HCT116 (cell line): ENCODE measurements at regions not wholly inside any gene's neighbourhood (a gene's known extent, or its start where the extent isn't known, plus 50 kb on each side); places are given as distances from the start of the nearest gene placed in this dataset.

Experiments
- ATAC-seq: fragments of 200-7000 bp; cut with Tn5 transposase; 2 replicates; pipeline ENCODE4 v1.9.1; 2020; ENCODE audit warnings: mild to moderate bottlenecking, moderate library complexity
- BruUV-seq: library from RNA; stranded (reverse); fragments of 400-500 nt; replicated peaks from 2 replicates; lab custom pipeline; 2021; lab: Mats Ljungman, UMichigan
- CTCF ChIA-PET: fragments of 300-600 bp; sonication (Branson Sonifier 250); formaldehyde crosslinking; loops from one replicate; lab custom pipeline; 2021; ENCODE audit warnings: antibody characterized with exemption; lab: Charles Lee
- POLR2A ChIA-PET: fragments of 300-600, 350-600 bp; sonication (Branson Sonifier 250); formaldehyde crosslinking; loops from one replicate; lab custom pipeline; 2021; ENCODE audit warnings: antibody characterized with exemption; lab: Charles Lee
- RAD21 ChIA-PET, 2 experiments: fragments of 300-600 bp; sonication (Branson Sonifier 250); formaldehyde crosslinking; loops; one replicate each; lab custom pipeline; 2023; ENCODE audit warnings: low total read pairs in 2 of 2; ENCODE audit not compliant: uncharacterized antibody in 2 of 2, unreplicated experiment in 2 of 2, low non-redundant PET in 1 of 2; lab: Charles Lee
- DNase-seq: peaks from one replicate; pipeline ENCODE4 v3.0.0-alpha.2; 2010; ENCODE audit warnings: low read depth, low spot score
- H2AFZ ChIP-seq: fragments of 200-600 bp; shearing (Covaris generic), sonication (generic); 2 replicates; pipeline ENCODE4 v1.6.1; 2017; ENCODE audit warnings: low read depth, mixed run types, mixed read lengths, antibody characterized with exemption, low read length; ENCODE audit not compliant: poor library complexity, severe bottlenecking
- H3K27ac ChIP-seq: 2 replicates; pipeline ENCODE4 v1.5.1; 2012; ENCODE audit warnings: low read depth, low read length
- H3K27me3 ChIP-seq: fragments of 200-600 bp; sonication (generic); 2 replicates; pipeline ENCODE4 v1.6.1; 2016; ENCODE audit warnings: mixed run types, low read length, mixed read lengths; ENCODE audit not compliant: insufficient read depth
- H3K36me3 ChIP-seq, 2 experiments: fragments of 200-500 bp in 1 of 2; fragments of 200-600 bp in 1 of 2; sonication (Bioruptor generic) in 1 of 2; sonication (generic) in 1 of 2; 2 replicates each; pipeline versions ENCODE4 v1.5.1 to v1.6.1; 2014 to 2016; ENCODE audit warnings: low read length in 2 of 2, inconsistent platforms in 1 of 2, mixed read lengths in 1 of 2, mixed run types in 1 of 2; ENCODE audit not compliant: insufficient read depth in 2 of 2, control insufficient read depth in 1 of 2
- H3K4me1 ChIP-seq, 2 experiments: fragments of 200-600 bp in 1 of 2; sonication (generic) in 1 of 2; 2 replicates each; pipeline versions ENCODE4 v1.5.1 to v1.6.1; 2012 to 2017; ENCODE audit warnings: low read length in 2 of 2, inconsistent platforms in 1 of 2, mild to moderate bottlenecking in 1 of 2, mixed read lengths in 1 of 2, mixed run types in 1 of 2, moderate library complexity in 1 of 2; ENCODE audit not compliant: insufficient read depth in 2 of 2, control insufficient read depth in 1 of 2
- H3K4me2 ChIP-seq: fragments of 200-600 bp; sonication (generic); 2 replicates; pipeline ENCODE4 v1.6.1; 2017; ENCODE audit warnings: mixed run types, low read length, mixed read lengths
- H3K4me3 ChIP-seq, 2 experiments: fragments of 200-600 bp in 1 of 2; sonication (generic) in 1 of 2; replicated peaks in 1 of 2; 2 replicates each; pipeline ENCODE4 v1.5.1; 2011 to 2016; ENCODE audit warnings: low read length in 2 of 2, control low read depth in 1 of 2, low read depth in 1 of 2, mild to moderate bottlenecking in 1 of 2, mixed read lengths in 1 of 2, mixed run types in 1 of 2
- H3K79me2 ChIP-seq: fragments of 200-600 bp; sonication (generic); 2 replicates; pipeline ENCODE4 v1.6.1; 2017; ENCODE audit warnings: mild to moderate bottlenecking, mixed run types, low read length, moderate library complexity, mixed read lengths; ENCODE audit not compliant: insufficient read depth
- H3K9ac ChIP-seq: fragments of 200-600 bp; sonication (generic); 2 replicates; pipeline ENCODE4 v1.6.1; 2016; ENCODE audit warnings: low read length, mixed read lengths
- H3K9me2 ChIP-seq: fragments of 200-600 bp; sonication (generic), shearing (Covaris generic); 2 replicates; pipeline ENCODE4 v1.6.1; 2017; ENCODE audit warnings: mixed run types, mild to moderate bottlenecking, moderate library complexity; ENCODE audit not compliant: insufficient read depth
- H3K9me3 ChIP-seq, 2 experiments: fragments of 200-500 bp in 1 of 2; fragments of 200-600 bp in 1 of 2; sonication (Bioruptor generic) in 1 of 2; sonication (generic) in 1 of 2; 2 replicates each; pipeline ENCODE4 v1.6.1; 2014 to 2017; ENCODE audit warnings: low read length in 2 of 2, mixed read lengths in 2 of 2, inconsistent platforms in 1 of 2, low read depth in 1 of 2, mild to moderate bottlenecking in 1 of 2, mixed run types in 1 of 2, moderate library complexity in 1 of 2; ENCODE audit not compliant: control insufficient read depth in 1 of 2, insufficient read depth in 1 of 2
- H4K20me1 ChIP-seq: fragments of 200-600 bp; sonication (generic), shearing (Covaris generic); 2 replicates; pipeline ENCODE4 v1.6.1; 2017; ENCODE audit warnings: mixed run types, mild to moderate bottlenecking, moderate library complexity; ENCODE audit not compliant: insufficient read depth
- CEBPB ChIP-seq: IDR thresholded peaks from 2 replicates; pipeline ENCODE4 v1.6.1; 2012; ENCODE audit warnings: low read depth
- CTCF ChIP-seq, 3 experiments: fragments of 200-600 bp in 1 of 3; sonication (generic) in 1 of 3; IDR thresholded peaks in 2 of 3; conservative IDR thresholded peaks in 1 of 3; 2 replicates each; pipeline ENCODE4 v1.5.1; 2012 to 2017; ENCODE audit warnings: low read depth in 2 of 3, low read length in 2 of 3, antibody characterized with exemption in 1 of 3, borderline replicate concordance in 1 of 3, control low read depth in 1 of 3, mild to moderate bottlenecking in 1 of 3, mixed read lengths in 1 of 3, mixed run types in 1 of 3, moderate library complexity in 1 of 3; ENCODE audit not compliant: insufficient read depth in 1 of 3
- EGR1 ChIP-seq: IDR thresholded peaks from 2 replicates; pipeline ENCODE4 v1.6.1; 2012; ENCODE audit warnings: low read depth
- ELF1 ChIP-seq: IDR thresholded peaks from 2 replicates; pipeline ENCODE4 v1.6.1; 2012; ENCODE audit warnings: low read depth, borderline replicate concordance
- EZH2 ChIP-seq: fragments of 200-600 bp; sonication (generic); IDR thresholded peaks from 2 replicates; pipeline ENCODE4 v1.6.1; 2017; ENCODE audit warnings: antibody characterized with exemption, mixed run types
- EZH2phosphoT487 ChIP-seq: fragments of 200-600 bp; IDR thresholded peaks from 2 replicates; pipeline ENCODE4 v1.6.1; 2018; ENCODE audit warnings: antibody characterized with exemption, borderline replicate concordance
- JUND ChIP-seq: IDR thresholded peaks from 2 replicates; pipeline ENCODE4 v1.6.1; 2012
- POLR2A ChIP-seq: IDR thresholded peaks from 2 replicates; pipeline ENCODE4 v1.7.0; 2011; ENCODE audit warnings: borderline replicate concordance; ENCODE audit not compliant: insufficient read depth, insufficient read length; ENCODE audit errors: extremely low read depth
- POLR2AphosphoS5 ChIP-seq: IDR thresholded peaks from 2 replicates; pipeline ENCODE4 v1.6.1; 2011; ENCODE audit warnings: mild to moderate bottlenecking, low read depth, low read length, moderate library complexity
- RAD21 ChIP-seq: IDR thresholded peaks from 2 replicates; pipeline ENCODE4 v1.6.1; 2012; ENCODE audit warnings: low read depth, mild to moderate bottlenecking
- SIN3A ChIP-seq: IDR thresholded peaks from 2 replicates; pipeline ENCODE4 v1.6.1; 2012; ENCODE audit warnings: low read depth
- SP1 ChIP-seq: IDR thresholded peaks from 2 replicates; pipeline ENCODE4 v1.6.1; 2012; ENCODE audit warnings: low read depth
- SRF ChIP-seq: IDR thresholded peaks from 2 replicates; pipeline ENCODE4 v1.6.1; 2012; ENCODE audit warnings: low read depth
- TCF7L2 ChIP-seq: IDR thresholded peaks from 2 replicates; pipeline ENCODE4 v1.7.0; 2011; ENCODE audit warnings: borderline replicate concordance, inconsistent platforms; ENCODE audit not compliant: insufficient read depth, insufficient read length; ENCODE audit errors: extremely low read depth
- YY1 ChIP-seq: IDR thresholded peaks from 2 replicates; pipeline ENCODE4 v1.6.1; 2011; ENCODE audit warnings: low read length, low read depth, moderate library complexity, mild to moderate bottlenecking; ENCODE audit not compliant: insufficient replicate concordance; ENCODE audit errors: extremely low read depth
- ZFX ChIP-seq: fragments of 450-650 bp; IDR thresholded peaks from 2 replicates; pipeline ENCODE4 v1.6.1; 2017
- ZNF274 ChIP-seq: fragments of 200-500 bp; sonication (Bioruptor generic); IDR thresholded peaks from 2 replicates; pipeline ENCODE4 v1.6.1; 2014; ENCODE audit warnings: mild to moderate bottlenecking, low read depth, low read length, inconsistent platforms
- intact Hi-C: fragments of 100-400 bp; cut with micrococcal nuclease; formaldehyde crosslinking; loops from 2 replicates; pipeline ENCODE4 v1.10.0; 2022
- TF ChIP-seq, protein P1 (sequence below): IDR thresholded peaks from 2 replicates; pipeline ENCODE4 v1.6.1; 2012; ENCODE audit warnings: low read depth
- TF ChIP-seq, protein P2 (sequence below): IDR thresholded peaks from 2 replicates; pipeline ENCODE4 v1.6.1; 2012
- TF ChIP-seq, protein P3 (sequence below): IDR thresholded peaks from 2 replicates; pipeline ENCODE4 v1.6.1; 2012

GRCh38 chr17:70446446-70446845 lies 277.1 kb downstream of the KCNJ2 start:
- CTCF ChIA-PET, result no interaction called here
- no TSS peak for BruUV-seq
- ATAC-seq, result no peak

More at GRCh38 chr17:70446446-70446845, 277.1 kb downstream of the KCNJ2 start:
- Histone ChIP-seq H3K9ac (no peak overlapping the region), H3K27me3 (no peaks in the 10 kb centered on the region), H3K4me1 (no peaks in the 10 kb centered on the region), H3K9me3 (0 out of 4 replicates have a peak, but pooled peaks cover 0 to 3% of the 10 kb centered on the region in 2 experiments), H3K4me2 (no peak overlapping the region), H4K20me1 (no peaks in the 10 kb centered on the region), H3K4me3 (no peak overlapping the region), H3K79me2 (no peaks in the 10 kb centered on the region), H3K9me2 (no peaks in the 10 kb centered on the region), H2AFZ (no peak overlapping the region), H3K27ac (no peak overlapping the region), H3K36me3 (no peaks in the 10 kb centered on the region)
- ChIA-PET POLR2A (no interaction called here), RAD21 (no interaction called here)
- TF ChIP-seq, protein P1, sequence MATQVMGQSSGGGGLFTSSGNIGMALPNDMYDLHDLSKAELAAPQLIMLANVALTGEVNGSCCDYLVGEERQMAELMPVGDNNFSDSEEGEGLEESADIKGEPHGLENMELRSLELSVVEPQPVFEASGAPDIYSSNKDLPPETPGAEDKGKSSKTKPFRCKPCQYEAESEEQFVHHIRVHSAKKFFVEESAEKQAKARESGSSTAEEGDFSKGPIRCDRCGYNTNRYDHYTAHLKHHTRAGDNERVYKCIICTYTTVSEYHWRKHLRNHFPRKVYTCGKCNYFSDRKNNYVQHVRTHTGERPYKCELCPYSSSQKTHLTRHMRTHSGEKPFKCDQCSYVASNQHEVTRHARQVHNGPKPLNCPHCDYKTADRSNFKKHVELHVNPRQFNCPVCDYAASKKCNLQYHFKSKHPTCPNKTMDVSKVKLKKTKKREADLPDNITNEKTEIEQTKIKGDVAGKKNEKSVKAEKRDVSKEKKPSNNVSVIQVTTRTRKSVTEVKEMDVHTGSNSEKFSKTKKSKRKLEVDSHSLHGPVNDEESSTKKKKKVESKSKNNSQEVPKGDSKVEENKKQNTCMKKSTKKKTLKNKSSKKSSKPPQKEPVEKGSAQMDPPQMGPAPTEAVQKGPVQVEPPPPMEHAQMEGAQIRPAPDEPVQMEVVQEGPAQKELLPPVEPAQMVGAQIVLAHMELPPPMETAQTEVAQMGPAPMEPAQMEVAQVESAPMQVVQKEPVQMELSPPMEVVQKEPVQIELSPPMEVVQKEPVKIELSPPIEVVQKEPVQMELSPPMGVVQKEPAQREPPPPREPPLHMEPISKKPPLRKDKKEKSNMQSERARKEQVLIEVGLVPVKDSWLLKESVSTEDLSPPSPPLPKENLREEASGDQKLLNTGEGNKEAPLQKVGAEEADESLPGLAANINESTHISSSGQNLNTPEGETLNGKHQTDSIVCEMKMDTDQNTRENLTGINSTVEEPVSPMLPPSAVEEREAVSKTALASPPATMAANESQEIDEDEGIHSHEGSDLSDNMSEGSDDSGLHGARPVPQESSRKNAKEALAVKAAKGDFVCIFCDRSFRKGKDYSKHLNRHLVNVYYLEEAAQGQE, result no peak
- TF ChIP-seq POLR2AphosphoS5 (no peak), POLR2A (no peak), EGR1 (no peak), RAD21 (no peak), SIN3A (no peak), CTCF (IDR thresholded peaks at IDR 0.05 in 2 of 3, conservative IDR thresholded peaks at IDR 0.05 in 1 of 3; ENCODE audit: borderline replicate concordance in 1 of 3, insufficient read depth in 1 of 3, low read depth in 2 of 3, low read length in 2 of 3) (no peak), CEBPB (no peak), SRF (no peak), ZNF274 (no peak), EZH2 (no peak), YY1 (no peak), SP1 (no peak), ELF1 (no peak), EZH2phosphoT487 (no peak), ZFX (no peak), TCF7L2 (no peak), JUND (no peak)
- TF ChIP-seq, protein P2, sequence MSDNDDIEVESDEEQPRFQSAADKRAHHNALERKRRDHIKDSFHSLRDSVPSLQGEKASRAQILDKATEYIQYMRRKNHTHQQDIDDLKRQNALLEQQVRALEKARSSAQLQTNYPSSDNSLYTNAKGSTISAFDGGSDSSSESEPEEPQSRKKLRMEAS, result no peak
- TF ChIP-seq, protein P3, sequence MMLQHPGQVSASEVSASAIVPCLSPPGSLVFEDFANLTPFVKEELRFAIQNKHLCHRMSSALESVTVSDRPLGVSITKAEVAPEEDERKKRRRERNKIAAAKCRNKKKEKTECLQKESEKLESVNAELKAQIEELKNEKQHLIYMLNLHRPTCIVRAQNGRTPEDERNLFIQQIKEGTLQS, result no peak
- intact Hi-C loops, result no loop called here
- no peak for DNase-seq
